GM21619 (cell line): ENCODE measurements at regions not wholly inside any gene's neighbourhood (a gene's known extent, or its start where the extent isn't known, plus 50 kb on each side); places are given as distances from the start of the nearest gene placed in this dataset.

Experiments
- ATAC-seq: cut with Tn5 transposase; IDR thresholded peaks from one replicate; pipeline ENCODE4 v1.9.1; 2021; ENCODE audit not compliant: unreplicated experiment

- ATAC-seq, result no peak
Measured at GRCh38 chr5:1934056-1934394, 51.3 kb upstream of the IRX4 start.

DNA sequence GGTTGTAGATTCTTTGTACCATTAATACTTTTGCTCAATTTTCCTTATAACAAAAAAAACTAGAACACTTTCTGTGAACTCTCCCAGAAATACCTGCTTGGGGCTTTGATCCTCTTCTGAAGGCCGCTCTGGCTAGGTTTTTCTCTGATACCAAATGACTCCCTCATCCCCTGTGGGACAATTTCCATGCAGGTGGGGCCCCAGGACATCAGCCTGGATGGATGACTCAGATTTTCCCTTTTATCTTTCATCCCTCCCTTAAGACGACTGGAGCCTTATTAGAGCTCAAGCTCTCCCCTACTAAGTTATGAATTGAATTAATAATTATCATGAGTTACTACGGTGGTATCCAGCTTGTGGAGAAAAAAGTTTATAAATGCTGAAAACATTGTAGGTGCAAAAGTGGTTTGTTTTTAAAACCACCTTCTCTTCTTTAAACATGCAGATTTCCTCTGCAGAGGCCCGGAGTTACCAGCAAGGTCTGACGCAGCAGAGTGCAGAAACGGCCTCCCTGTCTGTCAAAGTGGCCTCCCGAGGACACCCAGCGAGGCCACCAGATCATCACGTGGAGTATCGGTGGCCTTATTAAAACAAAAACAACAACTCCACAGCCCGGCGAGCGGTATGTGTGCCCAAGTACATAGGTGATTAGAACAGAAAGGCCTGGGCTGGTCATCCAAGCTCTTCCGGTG lies 50.8 kb upstream of the IRX4 start:
- ATAC-seq, result no peak
